Upper lobe of left lung (tissue), 4 donors: ENCODE measurements at regions not wholly inside any gene's neighbourhood (a gene's known extent, or its start where the extent isn't known, plus 50 kb on each side); places are given as distances from the start of the nearest gene placed in this dataset.

Experiments
- CTCF ChIP-seq, 6 experiments: fragments of 450-650 bp in 4 of 6; fragments of 200-600 bp in 2 of 6; sonication (generic) in 2 of 6; IDR thresholded peaks; one replicate each; pipeline ENCODE4 v1.5.1; 2016 to 2019; ENCODE audit warnings: antibody characterized with exemption in 6 of 6
- EP300 ChIP-seq, 4 donors: sonication (generic); formaldehyde crosslinking; IDR thresholded peaks; one replicate each; pipeline ENCODE4 v1.5.1; 2017; ENCODE audit warnings: antibody characterized with exemption in 4 of 4, control low read depth in 2 of 4
- POLR2A ChIP-seq, 4 donors: fragments of 450-650 bp; IDR thresholded peaks; one replicate each; pipeline ENCODE4 v1.5.1; 2016 to 2017; ENCODE audit warnings: antibody characterized with exemption in 4 of 4, mild to moderate bottlenecking in 2 of 4
- POLR2AphosphoS5 ChIP-seq, 2 donors: sonication (generic); formaldehyde crosslinking; IDR thresholded peaks; one replicate each; pipeline ENCODE4 v1.5.1; 2017; ENCODE audit warnings: antibody characterized with exemption in 2 of 2

- no peak for TF ChIP-seq CTCF (IDR thresholded peaks at IDR 0.05)
- no peak for TF ChIP-seq POLR2A (IDR thresholded peaks at IDR 0.05)
- no peak for TF ChIP-seq EP300 (IDR thresholded peaks at IDR 0.05)
- TF ChIP-seq POLR2AphosphoS5 (IDR thresholded peaks at IDR 0.05), result no peak
These were observed 423.3 kb upstream of the MAF start for GRCh38 chr16:80023865-80024264.
